PC-9 (cell line): ENCODE measurements at regions not wholly inside any gene's neighbourhood (a gene's known extent, or its start where the extent isn't known, plus 50 kb on each side); places are given as distances from the start of the nearest gene placed in this dataset.
"Not testable (repeated sequence)": the region's sequence is repeated elsewhere in the genome, so short reads cannot be mapped to it uniquely, and the experiment has no call there.

Experiments
- BruUV-seq: library from RNA; stranded (reverse); fragments of 400-500 nt; replicated peaks from 2 replicates; lab custom pipeline; 2021; lab: Mats Ljungman, UMichigan
- CTCF ChIA-PET: fragments of 300-600 bp; sonication (Branson Sonifier 250); formaldehyde crosslinking; loops from one replicate; lab custom pipeline; 2022; ENCODE audit warnings: antibody characterized with exemption; lab: Charles Lee
- POLR2A ChIA-PET: fragments of 300-600 bp; sonication (Branson Sonifier 250); formaldehyde crosslinking; loops from one replicate; lab custom pipeline; 2022; ENCODE audit warnings: antibody characterized with exemption; ENCODE audit not compliant: unreplicated experiment; lab: Charles Lee
- DNase-seq, 2 experiments: peaks; one replicate each; pipeline versions ENCODE4 v3.0.0 to v3.0.0-alpha.2; 2015 to 2022; ENCODE audit warnings: mixed read lengths in 1 of 2
- H2AFZ ChIP-seq: fragments of 200-600 bp; sonication (generic); 2 replicates; pipeline ENCODE4 v1.8.1; 2017; ENCODE audit warnings: antibody characterized with exemption
- H3F3A ChIP-seq: fragments of 200-600 bp; sonication (generic); 2 replicates; pipeline ENCODE4 v1.8.1; 2017; ENCODE audit warnings: antibody characterized with exemption, mild to moderate bottlenecking, low read depth; ENCODE audit not compliant: insufficient read depth
- H3K27ac ChIP-seq: fragments of 200-600 bp; sonication (generic); 2 replicates; pipeline ENCODE4 v1.6.1; 2016; ENCODE audit warnings: mixed run types
- H3K27me3 ChIP-seq: fragments of 200-600 bp; sonication (generic); 2 replicates; pipeline ENCODE4 v1.6.1; 2016; ENCODE audit warnings: low read depth, mixed run types; ENCODE audit not compliant: insufficient read depth
- H3K36me3 ChIP-seq: fragments of 200-600 bp; sonication (generic); 2 replicates; pipeline ENCODE4 v1.6.1; 2016; ENCODE audit warnings: low read depth, mixed run types
- H3K4me1 ChIP-seq: fragments of 200-600 bp; sonication (generic); replicated peaks from 2 replicates; pipeline ENCODE4 v1.6.1; 2016; ENCODE audit warnings: mixed run types; ENCODE audit not compliant: insufficient read depth
- H3K4me2 ChIP-seq: fragments of 200-600 bp; sonication (generic); 2 replicates; pipeline ENCODE4 v1.6.1; 2017; ENCODE audit warnings: mixed run types
- H3K4me3 ChIP-seq: fragments of 200-600 bp; sonication (generic); 2 replicates; pipeline ENCODE4 v1.6.1; 2016; ENCODE audit warnings: mixed run types
- H3K79me2 ChIP-seq: fragments of 200-600 bp; sonication (generic); 2 replicates; pipeline ENCODE4 v1.6.1; 2017; ENCODE audit warnings: low read depth, mixed run types
- H3K9me2 ChIP-seq: fragments of 200-600 bp; sonication (generic); 2 replicates; pipeline ENCODE4 v1.8.1; 2017; ENCODE audit warnings: mild to moderate bottlenecking; ENCODE audit not compliant: insufficient read depth
- H3K9me3 ChIP-seq: fragments of 200-600 bp; sonication (generic); 2 replicates; pipeline ENCODE4 v1.8.1; 2016; ENCODE audit warnings: low read depth; ENCODE audit not compliant: insufficient read depth
- H4K20me1 ChIP-seq: fragments of 200-600 bp; sonication (generic); 2 replicates; pipeline ENCODE4 v1.8.1; 2017; ENCODE audit not compliant: insufficient read depth
- EZH2 ChIP-seq: fragments of 200-600 bp; sonication (generic); IDR thresholded peaks from 2 replicates; pipeline ENCODE4 v1.8.0; 2017; ENCODE audit warnings: antibody characterized with exemption, low read depth
- intact Hi-C: fragments of 100-400 bp; cut with micrococcal nuclease; formaldehyde crosslinking; loops from one replicate; pipeline ENCODE4 v1.10.0; 2022; ENCODE audit not compliant: unreplicated experiment
- TF ChIP-seq, protein P1 (sequence below): fragments of 200-600 bp; sonication (generic); conservative IDR thresholded peaks from 2 replicates; pipeline ENCODE4 v1.6.1; 2017; ENCODE audit warnings: mixed run types, antibody characterized with exemption, mild to moderate bottlenecking, moderate library complexity

DNA sequence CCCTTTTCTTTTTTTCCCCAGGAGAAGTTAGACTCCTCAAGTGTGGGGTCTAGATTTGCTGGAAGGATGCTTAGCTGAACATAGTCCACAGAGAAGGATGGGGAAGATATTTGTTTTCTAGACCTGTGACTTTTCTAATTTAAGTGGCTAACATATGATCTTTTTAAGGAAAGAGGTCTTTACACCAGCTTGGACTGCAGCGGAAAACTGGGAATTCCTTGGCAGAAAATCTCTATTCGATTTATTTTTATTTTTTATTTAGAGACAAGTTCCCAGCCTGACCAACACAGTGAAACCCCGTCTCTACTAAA, 148.4 kb downstream of the MYCN start:
- no peaks in the 10 kb centered on the region for H3K9me2 ChIP-seq
- no peak overlapping the region for H3K4me3 ChIP-seq
- TF ChIP-seq, protein P1, sequence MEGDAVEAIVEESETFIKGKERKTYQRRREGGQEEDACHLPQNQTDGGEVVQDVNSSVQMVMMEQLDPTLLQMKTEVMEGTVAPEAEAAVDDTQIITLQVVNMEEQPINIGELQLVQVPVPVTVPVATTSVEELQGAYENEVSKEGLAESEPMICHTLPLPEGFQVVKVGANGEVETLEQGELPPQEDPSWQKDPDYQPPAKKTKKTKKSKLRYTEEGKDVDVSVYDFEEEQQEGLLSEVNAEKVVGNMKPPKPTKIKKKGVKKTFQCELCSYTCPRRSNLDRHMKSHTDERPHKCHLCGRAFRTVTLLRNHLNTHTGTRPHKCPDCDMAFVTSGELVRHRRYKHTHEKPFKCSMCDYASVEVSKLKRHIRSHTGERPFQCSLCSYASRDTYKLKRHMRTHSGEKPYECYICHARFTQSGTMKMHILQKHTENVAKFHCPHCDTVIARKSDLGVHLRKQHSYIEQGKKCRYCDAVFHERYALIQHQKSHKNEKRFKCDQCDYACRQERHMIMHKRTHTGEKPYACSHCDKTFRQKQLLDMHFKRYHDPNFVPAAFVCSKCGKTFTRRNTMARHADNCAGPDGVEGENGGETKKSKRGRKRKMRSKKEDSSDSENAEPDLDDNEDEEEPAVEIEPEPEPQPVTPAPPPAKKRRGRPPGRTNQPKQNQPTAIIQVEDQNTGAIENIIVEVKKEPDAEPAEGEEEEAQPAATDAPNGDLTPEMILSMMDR = no peak
- TF ChIP-seq EZH2 = no peak
- no peaks in the 10 kb centered on the region for H3K9me3 ChIP-seq
- BruUV-seq = no TSS peak
- peaks cover 56% of the 10 kb centered on the region for H3K27me3 ChIP-seq
- H3F3A ChIP-seq = no peaks in the 10 kb centered on the region
- intact Hi-C loops = no loop called here
- no peaks in the 10 kb centered on the region; the same call in 1 of the 2 replicates for H4K20me1 ChIP-seq
- H3K4me2 ChIP-seq = no peak overlapping the region
- CTCF ChIA-PET = no interaction called here
- H3K79me2 ChIP-seq = no peaks in the 10 kb centered on the region
- no peaks in the 10 kb centered on the region for H3K36me3 ChIP-seq
- no peak overlapping the region for H2AFZ ChIP-seq
- no peaks in the 10 kb centered on the region for H3K4me1 ChIP-seq
- DNase-seq = no peak
- POLR2A ChIA-PET = no interaction called here
- no peak overlapping the region for H3K27ac ChIP-seq

DNA sequence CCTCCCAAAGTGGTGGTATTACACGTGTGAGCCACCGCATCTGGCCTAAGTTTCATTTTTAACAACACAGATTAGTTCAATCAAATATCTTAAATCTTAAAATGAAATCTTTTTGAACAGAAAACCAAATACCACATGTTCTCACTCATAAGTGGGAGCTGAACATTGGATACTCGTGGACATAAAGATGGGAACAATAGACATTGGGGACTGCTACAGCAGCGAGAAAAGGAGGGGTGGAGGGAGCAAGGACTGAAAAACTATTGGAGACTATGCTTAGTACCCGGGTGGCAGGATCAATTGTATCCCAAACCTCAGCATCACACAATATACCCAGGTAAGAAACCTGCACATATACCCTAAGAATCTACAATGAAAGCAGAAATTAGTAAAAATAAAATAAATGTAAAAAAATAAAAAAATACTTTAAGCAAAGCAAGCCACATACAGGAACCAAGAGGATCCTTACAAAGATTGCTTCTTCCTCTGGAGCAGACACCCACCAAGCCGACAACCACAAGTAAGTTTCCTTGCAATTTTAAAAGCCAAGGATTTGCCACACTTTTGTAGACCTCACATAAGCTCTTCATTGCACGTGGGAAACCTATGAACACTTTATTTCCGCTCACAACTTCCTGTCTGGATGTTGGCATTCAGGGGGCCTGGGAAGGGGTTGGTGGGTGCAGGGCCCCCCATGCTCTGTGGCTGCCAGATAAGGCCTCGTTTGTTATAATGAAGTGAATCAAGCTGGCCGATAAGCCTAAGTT, 147.9 kb downstream of the MYCN start:
- BruUV-seq = no TSS peak
- TF ChIP-seq, protein P1 = no peak
- no peak for TF ChIP-seq EZH2
- CTCF ChIA-PET = no interaction called here
- H3K79me2 ChIP-seq = no peaks in the 10 kb centered on the region
- intact Hi-C loops = no loop called here
- H3K9me3 ChIP-seq = no peaks in the 10 kb centered on the region
- no peaks in the 10 kb centered on the region for H3K4me1 ChIP-seq
- no peaks in the 10 kb centered on the region for H3K36me3 ChIP-seq
- no peak overlapping the region for H3K27ac ChIP-seq
- no peaks in the 10 kb centered on the region; the same call in 1 of the 2 replicates for H4K20me1 ChIP-seq
- no peaks in the 10 kb centered on the region for H3F3A ChIP-seq
- POLR2A ChIA-PET = no interaction called here
- H3K27me3 ChIP-seq = peaks cover 56% of the 10 kb centered on the region
- no peak for DNase-seq
- no peak overlapping the region for H3K4me2 ChIP-seq
- no peak overlapping the region for H3K4me3 ChIP-seq
- H2AFZ ChIP-seq = no peak overlapping the region
- no peaks in the 10 kb centered on the region for H3K9me2 ChIP-seq

DNA sequence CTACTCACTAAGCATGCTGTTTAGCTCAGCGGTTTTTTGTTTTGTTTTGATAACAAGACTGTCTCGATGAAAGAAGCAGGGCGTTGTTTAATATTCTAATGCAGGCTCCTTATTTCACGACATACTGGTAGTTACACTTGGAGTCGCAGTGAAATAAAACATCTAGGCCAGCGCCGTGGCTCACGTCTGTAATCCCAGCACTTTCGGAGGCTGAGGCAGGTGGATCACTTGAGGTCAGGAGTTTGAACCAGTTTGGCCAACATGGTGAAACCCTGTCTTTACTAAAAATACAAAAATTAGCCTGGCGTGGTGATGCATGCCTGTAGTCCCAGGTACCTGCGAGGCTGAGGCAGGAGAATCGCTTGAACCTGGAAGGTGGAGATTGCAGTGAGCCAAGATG, 145.8 kb downstream of the MYCN start:
- BruUV-seq, CTCF ChIA-PET, H3K4me1 ChIP-seq, H3F3A ChIP-seq, H4K20me1 ChIP-seq, H3K36me3 ChIP-seq, DNase-seq, H3K4me3 ChIP-seq, H3K79me2 ChIP-seq, intact Hi-C loops, H3K27ac ChIP-seq, H3K4me2 ChIP-seq, H2AFZ ChIP-seq, H3K9me2 ChIP-seq, H3K9me3 ChIP-seq, POLR2A ChIA-PET: not testable (repeated sequence)
- H3K27me3 ChIP-seq = peaks cover 50% of the 10 kb centered on the region

DNA sequence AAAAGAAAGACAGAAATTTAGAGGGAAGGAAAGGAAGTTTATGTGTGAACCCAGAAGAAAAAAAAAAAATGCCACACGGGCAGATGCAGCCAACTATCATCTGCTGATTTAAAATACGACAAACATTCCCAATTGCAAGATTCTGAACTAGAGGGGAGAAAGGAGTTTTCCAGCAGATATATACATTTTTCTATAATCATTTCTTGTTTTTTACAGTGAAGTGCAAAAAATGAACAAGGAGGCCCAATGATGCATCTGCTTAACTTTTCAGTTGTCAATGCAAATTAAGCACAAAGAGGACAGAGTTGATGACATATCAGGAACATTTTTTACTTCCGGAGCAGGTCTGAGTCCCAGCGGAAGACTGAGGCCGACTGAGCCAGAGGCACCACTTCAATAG, 144.7 kb downstream of the MYCN start:
- Histone ChIP-seq H3K4me2 (no peak overlapping the region), H3K27me3 (peaks cover 45% of the 10 kb centered on the region), H3K27ac (no peak overlapping the region), H3K36me3 (no peaks in the 10 kb centered on the region), H4K20me1 (no peaks in the 10 kb centered on the region; the same call in 1 of the 2 replicates), H3K9me3 (no peaks in the 10 kb centered on the region), H3K9me2 (no peaks in the 10 kb centered on the region), H3K79me2 (no peaks in the 10 kb centered on the region), H3K4me1 (no peaks in the 10 kb centered on the region), H2AFZ (no peak overlapping the region), H3F3A (no peaks in the 10 kb centered on the region), H3K4me3 (no peak overlapping the region)
- no peak for DNase-seq
- TF ChIP-seq, protein P1 = no peak
- no peak for TF ChIP-seq EZH2
- intact Hi-C loops = no loop called here
- BruUV-seq = no TSS peak
- POLR2A ChIA-PET = no interaction called here
- CTCF ChIA-PET = no interaction called here
